ENCODE measurements at regions not wholly inside any gene's neighbourhood (a gene's known extent, or its start where the extent isn't known, plus 50 kb on each side); places are given as distances from the start of the nearest gene placed in this dataset.

DNA sequence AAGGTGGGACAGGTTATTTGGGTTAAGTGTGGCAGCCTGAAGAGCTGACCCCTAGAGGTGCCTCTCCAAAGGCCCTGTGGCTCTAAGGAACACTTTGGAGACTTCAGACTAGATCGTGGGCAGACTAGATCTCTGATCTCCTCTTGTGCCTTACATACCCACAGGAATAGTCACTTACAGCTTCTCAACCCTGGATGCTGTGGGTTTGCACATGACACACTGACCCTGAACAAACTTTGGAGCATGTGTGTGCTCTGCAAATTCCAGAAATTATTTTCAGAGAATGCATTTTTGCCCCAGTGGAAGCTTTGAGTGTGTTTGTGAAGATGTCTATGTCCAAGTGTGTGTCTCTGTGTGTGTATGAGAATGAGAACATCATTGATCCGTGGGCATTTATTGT, 119.6 kb downstream of the EMX2 start:
- Histone ChIP-seq H3K56ac (replicated peaks; ENCODE audit: insufficient read length, low read depth, low read length) (no peak overlapping the region), H4K5ac (ENCODE audit: insufficient read length, low read depth, low read length) (no peak overlapping the region), H2AFZ (ENCODE audit: low read length) (no peak overlapping the region), H2BK5ac (ENCODE audit: low read depth, low read length) (no peak overlapping the region), H3K79me2 (ENCODE audit: control insufficient read depth in 1 of 2, insufficient read depth in 2 of 2, low read length in 2 of 2) (no peaks in the 10 kb centered on the region), H4K20me1 (replicated peaks in 1 of 2; ENCODE audit: control insufficient read depth in 1 of 2, insufficient read depth in 2 of 2, low read length in 2 of 2) (no peaks in the 10 kb centered on the region), H3K23me2 (ENCODE audit: low read depth, low read length) (no peaks in the 10 kb centered on the region), H3K4me3 (ENCODE audit: extremely low read depth in 1 of 4, insufficient read depth in 2 of 4, low read depth in 3 of 4, low read length in 4 of 4) (no peak overlapping the region), H3K23ac (ENCODE audit: insufficient read length) (no peak overlapping the region), H3K4me2 (ENCODE audit: insufficient read depth in 1 of 2, low read depth in 2 of 2, low read length in 2 of 2) (no peak overlapping the region), H3K27ac (ENCODE audit: low read depth, low read length) (no peak overlapping the region), H2BK120ac (replicated peaks; ENCODE audit: low read depth, low read length) (no peak overlapping the region), H3K14ac (ENCODE audit: insufficient read length) (no peak overlapping the region), H3K9ac (replicated peaks in 1 of 4; ENCODE audit: extremely low read depth in 1 of 4, low read depth in 3 of 4, low read length in 3 of 4) (no peak overlapping the region), H3K36me3 (ENCODE audit: control insufficient read depth in 2 of 4, insufficient read depth in 4 of 4, low read length in 3 of 4) (no peaks in the 10 kb centered on the region), H3K79me1 (ENCODE audit: low read depth, low read length) (no peaks in the 10 kb centered on the region), H4K91ac (replicated peaks; ENCODE audit: insufficient read length, low read length) (no peak overlapping the region), H4K8ac (ENCODE audit: extremely low read depth, insufficient read depth, low read length) (no peak overlapping the region), H2BK12ac (ENCODE audit: low read depth, low read length) (no peak overlapping the region), H3K27me3 (replicated peaks in 1 of 4; ENCODE audit: control insufficient read depth in 3 of 4, extremely low read depth in 1 of 4, insufficient read depth in 3 of 4, low read length in 3 of 4) (no peaks in the 10 kb centered on the region), H2BK20ac (ENCODE audit: low read length) (no peak overlapping the region), H3K4me1 (replicated peaks in 1 of 4; ENCODE audit: control insufficient read depth in 3 of 4, insufficient read depth in 4 of 4, low read length in 3 of 4) (no peaks in the 10 kb centered on the region), H2BK15ac (ENCODE audit: low read length) (no peak overlapping the region), H3K9me3 (ENCODE audit: insufficient read depth in 2 of 2, low read depth in 1 of 2, low read length in 1 of 2) (no peaks in the 10 kb centered on the region), H3K18ac (ENCODE audit: extremely low read depth, low read length) (no peak overlapping the region), H3K4ac (replicated peaks; ENCODE audit: insufficient read length, low read depth, low read length) (no peak overlapping the region), H2AK5ac (ENCODE audit: low read depth, low read length) (no peak overlapping the region)
- WGBS, 2 experiments (ENCODE audit: extremely low coverage in 1 of 2, insufficient coverage in 1 of 2, insufficient read length in 1 of 2, insufficient replicate concordance in 2 of 2, low coverage in 1 of 2, low lambda C conversion rate in 2 of 2, missing lambda C conversion rate in 1 of 2) = 89% methylated on average over 2 of the region's 2 CpGs; no CpG with 5 or more reads in 1 of the 2 experiments
- FAIRE-seq (no peak), DNase-seq (ENCODE audit: low read depth in 1 of 2, low spot score in 2 of 2) (no peak)
- ChIA-PET POLR2A (ENCODE audit: partially characterized antibody) (no interaction called here), CTCF (ENCODE audit: partially characterized antibody) (interaction anchor here (0.7 to 1.3 kb wide), 2 partner anchors 9 to 10 kb away, joined by 3 to 6 read pairs; no protein-coding TSS in a partner anchor)
- no peak for TF ChIP-seq GTF2F1 (IDR thresholded peaks at IDR 0.05; ENCODE audit: borderline replicate concordance, low read depth, low read length)
- no peak for TF ChIP-seq TAF7 (optimal IDR thresholded peaks at IDR 0.05; ENCODE audit: borderline replicate concordance, low read depth, low read length)
- no peak for TF ChIP-seq MAFK (IDR thresholded peaks at IDR 0.05; ENCODE audit: low read depth, low read length)
- TF ChIP-seq ASH2L (IDR thresholded peaks at IDR 0.05; ENCODE audit: low read length) = no peak
- TF ChIP-seq, protein P1, sequence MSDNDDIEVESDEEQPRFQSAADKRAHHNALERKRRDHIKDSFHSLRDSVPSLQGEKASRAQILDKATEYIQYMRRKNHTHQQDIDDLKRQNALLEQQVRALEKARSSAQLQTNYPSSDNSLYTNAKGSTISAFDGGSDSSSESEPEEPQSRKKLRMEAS (IDR thresholded peaks at IDR 0.05) = no peak
- no peak for TF ChIP-seq CBX8 (IDR thresholded peaks at IDR 0.05; ENCODE audit: borderline replicate concordance, low read depth, low read length)
- TF ChIP-seq KDM5A (IDR thresholded peaks at IDR 0.05; ENCODE audit: low read length) = no peak
- no peak for TF ChIP-seq EZH2 (IDR thresholded peaks at IDR 0.05; ENCODE audit: low read depth, low read length, severe bottlenecking)
- no peak for TF ChIP-seq CHD2 (IDR thresholded peaks at IDR 0.05; ENCODE audit: low read length)

All from H1 (cell line).